GM10266 (cell line): ENCODE measurements at regions not wholly inside any gene's neighbourhood (a gene's known extent, or its start where the extent isn't known, plus 50 kb on each side); places are given as distances from the start of the nearest gene placed in this dataset.

Source experiments
- DNase-seq: peaks from one replicate; pipeline ENCODE4 v3.0.0; 2012; ENCODE audit errors: extremely low spot score
- CTCF ChIP-seq: IDR thresholded peaks from 2 replicates; pipeline ENCODE4 v1.5.1; 2012; ENCODE audit warnings: mild to moderate bottlenecking, low read depth; ENCODE audit not compliant: control insufficient read depth, insufficient read depth; ENCODE audit errors: missing control alignments

GRCh38 chr4:129213692-129214091 is 117.7 kb downstream of the C4orf33 start:
- DNase-seq, result no peak
- no peak for TF ChIP-seq CTCF

- peak; percentile 34 for TF ChIP-seq CTCF
- no peak for DNase-seq
These were observed 122.4 kb downstream of the C4orf33 start for GRCh38 chr4:129218360-129218759.

GRCh38 chr4:129218897-129219296 is 122.9 kb downstream of the C4orf33 start:
- TF ChIP-seq CTCF, result no peak
- no peak for DNase-seq

GRCh38 chr4:129220254-129220653 is 124.3 kb downstream of the C4orf33 start:
- no peak for TF ChIP-seq CTCF
- DNase-seq, result no peak

GRCh38 chr4:129223945-129224344 is 128.0 kb downstream of the C4orf33 start:
- DNase-seq, result no peak
- no peak for TF ChIP-seq CTCF

GRCh38 chr4:129230846-129231245 is 134.9 kb downstream of the C4orf33 start:
- TF ChIP-seq CTCF, result no peak
- DNase-seq, result no peak

- no peak for TF ChIP-seq CTCF
These were observed 136.1 kb downstream of the C4orf33 start for GRCh38 chr4:129231945-129232588.

More at GRCh38 chr4:129231945-129232588, 136.1 kb downstream of the C4orf33 start:
- no peak for DNase-seq
